ENCODE measurements at regions not wholly inside any gene's neighbourhood (a gene's known extent, or its start where the extent isn't known, plus 50 kb on each side); places are given as distances from the start of the nearest gene placed in this dataset.
"Not testable (repeated sequence)": the region's sequence is repeated elsewhere in the genome, so short reads cannot be mapped to it uniquely, and the experiment has no call there.

- WGBS, 2 donors, result 83 to 84% methylated on average over 2 of the region's 2 CpGs
These were observed 194.3 kb upstream of the PIK3R1 start for GRCh38 chr5:68021227-68021626.

GRCh38 chr5:68020461-68020969 is 195.0 kb upstream of the PIK3R1 start:
- not testable (repeated sequence) for H3K27me3 ChIP-seq (ENCODE audit: control insufficient read depth in 1 of 2, insufficient read depth in 2 of 2, low read length in 2 of 2); H3K4me1 ChIP-seq (ENCODE audit: control insufficient read depth in 2 of 2, insufficient read depth in 2 of 2, low read length in 1 of 2); H3K9me3 ChIP-seq (ENCODE audit: control insufficient read depth in 2 of 2, insufficient read depth in 1 of 2, low read depth in 1 of 2, low read length in 1 of 2); H3K27ac ChIP-seq (ENCODE audit: low read depth in 2 of 2, low read length in 1 of 2); H3K36me3 ChIP-seq (ENCODE audit: control insufficient read depth in 2 of 2, insufficient read depth in 2 of 2, low read length in 1 of 2); H3K4me3 ChIP-seq (ENCODE audit: low read depth in 1 of 2, low read length in 2 of 2)
- WGBS, 2 donors, result 85 to 88% methylated on average over 23 to 41 of the region's 41 CpGs

More at GRCh38 chr5:68021227-68021626, 194.3 kb upstream of the PIK3R1 start:
- Histone ChIP-seq H3K4me1 (ENCODE audit: control insufficient read depth in 2 of 2, insufficient read depth in 2 of 2, low read length in 1 of 2) (no peaks in the 10 kb centered on the region), H3K36me3 (ENCODE audit: control insufficient read depth in 2 of 2, insufficient read depth in 2 of 2, low read length in 1 of 2) (no peaks in the 10 kb centered on the region), H3K27me3 (ENCODE audit: control insufficient read depth in 1 of 2, insufficient read depth in 2 of 2, low read length in 2 of 2) (no peaks in the 10 kb centered on the region), H3K9me3 (ENCODE audit: control insufficient read depth in 2 of 2, insufficient read depth in 1 of 2, low read depth in 1 of 2, low read length in 1 of 2) (no peaks in the 10 kb centered on the region), H3K4me3 (ENCODE audit: low read depth in 1 of 2, low read length in 2 of 2) (no peak overlapping the region), H3K27ac (ENCODE audit: low read depth in 2 of 2, low read length in 1 of 2) (no peak overlapping the region)

DNA sequence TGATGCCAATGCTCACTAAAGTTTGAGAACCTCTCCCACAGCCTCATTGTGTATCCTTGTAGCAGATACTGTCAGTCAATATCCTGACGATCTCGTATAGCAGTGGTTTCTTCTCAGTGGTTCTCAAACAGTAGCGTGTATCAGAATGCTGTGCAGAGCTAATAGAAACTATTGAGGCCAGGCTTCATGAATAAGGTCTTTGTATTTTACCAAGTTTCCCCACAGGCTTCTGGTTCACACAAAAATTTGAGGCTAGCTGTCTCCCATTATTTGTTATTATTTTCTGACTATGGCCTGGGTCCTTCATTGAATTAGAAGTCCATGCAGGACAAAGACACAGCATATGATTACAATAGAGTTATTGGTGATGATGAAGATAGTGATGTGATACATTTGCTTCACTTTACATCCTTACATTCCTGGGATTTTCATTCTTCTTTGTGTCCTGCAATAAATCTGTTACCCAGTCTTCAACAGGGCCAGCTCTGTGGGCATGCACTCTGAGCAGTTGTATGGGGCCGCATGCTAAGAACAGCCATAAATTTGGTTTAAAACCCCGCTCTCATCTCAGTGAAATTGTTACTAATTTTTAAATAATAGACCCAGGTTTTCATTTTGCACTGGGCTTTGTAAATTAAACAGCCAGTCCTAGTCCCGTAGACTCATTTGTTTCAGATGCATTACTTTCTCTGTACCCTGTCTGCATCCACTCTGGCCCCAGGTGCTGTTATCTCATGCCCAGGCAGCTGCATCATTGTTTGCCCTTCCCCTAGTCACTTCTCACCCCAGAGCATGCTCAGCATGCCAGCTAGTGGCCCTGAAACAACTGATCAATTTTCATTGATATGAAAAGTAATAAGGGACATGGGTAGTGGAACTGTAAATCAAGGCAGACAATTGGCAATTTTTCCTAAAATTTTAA is 199.9 kb upstream of the PIK3R1 start:
- Histone ChIP-seq H3K27ac (ENCODE audit: low read depth in 2 of 2, low read length in 1 of 2) (no peak overlapping the region), H3K36me3 (ENCODE audit: control insufficient read depth in 2 of 2, insufficient read depth in 2 of 2, low read length in 1 of 2) (no peaks in the 10 kb centered on the region), H3K4me1 (ENCODE audit: control insufficient read depth in 2 of 2, insufficient read depth in 2 of 2, low read length in 1 of 2) (no peaks in the 10 kb centered on the region), H3K4me3 (ENCODE audit: low read depth in 1 of 2, low read length in 2 of 2) (no peak overlapping the region), H3K27me3 (ENCODE audit: control insufficient read depth in 1 of 2, insufficient read depth in 2 of 2, low read length in 2 of 2) (no peaks in the 10 kb centered on the region), H3K9me3 (ENCODE audit: control insufficient read depth in 2 of 2, insufficient read depth in 1 of 2, low read depth in 1 of 2, low read length in 1 of 2) (no peaks in the 10 kb centered on the region)
- WGBS, 2 donors, result 81 to 83% methylated on average over 6 of the region's 6 CpGs

- no peaks in the 10 kb centered on the region for H3K9me3 ChIP-seq (ENCODE audit: control insufficient read depth in 2 of 2, insufficient read depth in 1 of 2, low read depth in 1 of 2, low read length in 1 of 2)
- no peak overlapping the region for H3K27ac ChIP-seq (ENCODE audit: low read depth in 2 of 2, low read length in 1 of 2)
- no peaks in the 10 kb centered on the region for H3K27me3 ChIP-seq (ENCODE audit: control insufficient read depth in 1 of 2, insufficient read depth in 2 of 2, low read length in 2 of 2)
- no peaks in the 10 kb centered on the region for H3K36me3 ChIP-seq (ENCODE audit: control insufficient read depth in 2 of 2, insufficient read depth in 2 of 2, low read length in 1 of 2)
- no peaks in the 10 kb centered on the region for H3K4me1 ChIP-seq (ENCODE audit: control insufficient read depth in 2 of 2, insufficient read depth in 2 of 2, low read length in 1 of 2)
- WGBS, 2 donors, result 59 to 85% methylated on average over 1 of the region's 1 CpG
- no peak overlapping the region for H3K4me3 ChIP-seq (ENCODE audit: low read depth in 1 of 2, low read length in 2 of 2)
These were observed 202.7 kb upstream of the PIK3R1 start for GRCh38 chr5:68012831-68013230.

- Histone ChIP-seq H3K4me3 (ENCODE audit: low read depth in 1 of 2, low read length in 2 of 2) (no peak overlapping the region), H3K27ac (ENCODE audit: low read depth in 2 of 2, low read length in 1 of 2) (no peak overlapping the region), H3K27me3 (ENCODE audit: control insufficient read depth in 1 of 2, insufficient read depth in 2 of 2, low read length in 2 of 2) (no peaks in the 10 kb centered on the region), H3K9me3 (ENCODE audit: control insufficient read depth in 2 of 2, insufficient read depth in 1 of 2, low read depth in 1 of 2, low read length in 1 of 2) (no peaks in the 10 kb centered on the region), H3K4me1 (ENCODE audit: control insufficient read depth in 2 of 2, insufficient read depth in 2 of 2, low read length in 1 of 2) (no peaks in the 10 kb centered on the region), H3K36me3 (ENCODE audit: control insufficient read depth in 2 of 2, insufficient read depth in 2 of 2, low read length in 1 of 2) (no peaks in the 10 kb centered on the region)
- WGBS, 2 donors, result 85 to 88% methylated on average over 1 of the region's 1 CpG
These were observed 203.1 kb upstream of the PIK3R1 start for GRCh38 chr5:68012429-68012828.

DNA sequence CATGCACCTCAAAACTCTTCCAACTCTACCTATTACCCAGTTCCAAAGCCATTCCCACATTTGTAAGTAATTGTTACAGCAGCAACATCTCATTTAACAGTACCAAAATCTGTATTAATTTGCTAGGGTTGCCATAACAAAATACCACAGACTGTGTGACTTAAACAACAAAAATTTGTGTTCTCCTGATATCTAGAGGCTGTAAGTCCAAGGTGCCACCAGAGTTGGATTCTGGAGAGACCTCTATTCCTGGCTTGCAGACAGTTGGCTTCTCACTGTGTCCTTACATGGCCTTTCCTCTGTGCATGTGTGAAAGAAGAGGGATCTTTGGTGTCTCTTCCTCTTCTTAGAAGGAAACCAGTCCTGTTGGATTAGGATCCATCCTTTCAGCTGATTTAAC is 203.8 kb upstream of the PIK3R1 start:
- H3K36me3 ChIP-seq (ENCODE audit: control insufficient read depth in 2 of 2, insufficient read depth in 2 of 2, low read length in 1 of 2), result no peaks in the 10 kb centered on the region
- H3K4me3 ChIP-seq (ENCODE audit: low read depth in 1 of 2, low read length in 2 of 2), result no peak overlapping the region
- no peak overlapping the region for H3K27ac ChIP-seq (ENCODE audit: low read depth in 2 of 2, low read length in 1 of 2)
- H3K27me3 ChIP-seq (ENCODE audit: control insufficient read depth in 1 of 2, insufficient read depth in 2 of 2, low read length in 2 of 2), result no peaks in the 10 kb centered on the region
- no peaks in the 10 kb centered on the region for H3K4me1 ChIP-seq (ENCODE audit: control insufficient read depth in 2 of 2, insufficient read depth in 2 of 2, low read length in 1 of 2)
- H3K9me3 ChIP-seq (ENCODE audit: control insufficient read depth in 2 of 2, insufficient read depth in 1 of 2, low read depth in 1 of 2, low read length in 1 of 2), result no peaks in the 10 kb centered on the region

- no peak overlapping the region for H3K4me3 ChIP-seq (ENCODE audit: low read depth in 1 of 2, low read length in 2 of 2)
- no peaks in the 10 kb centered on the region for H3K9me3 ChIP-seq (ENCODE audit: control insufficient read depth in 2 of 2, insufficient read depth in 1 of 2, low read depth in 1 of 2, low read length in 1 of 2)
- H3K27ac ChIP-seq (ENCODE audit: low read depth in 2 of 2, low read length in 1 of 2), result no peak overlapping the region
- 99% methylated on average over 2 of the region's 2 CpGs for WGBS, 2 donors
- H3K36me3 ChIP-seq (ENCODE audit: control insufficient read depth in 2 of 2, insufficient read depth in 2 of 2, low read length in 1 of 2), result no peaks in the 10 kb centered on the region
- no peaks in the 10 kb centered on the region for H3K4me1 ChIP-seq (ENCODE audit: control insufficient read depth in 2 of 2, insufficient read depth in 2 of 2, low read length in 1 of 2)
- H3K27me3 ChIP-seq (ENCODE audit: control insufficient read depth in 1 of 2, insufficient read depth in 2 of 2, low read length in 2 of 2), result no peaks in the 10 kb centered on the region
These were observed 204.2 kb upstream of the PIK3R1 start for GRCh38 chr5:68011259-68011760.

GRCh38 chr5:68010740-68011139 is 204.8 kb upstream of the PIK3R1 start:
- Histone ChIP-seq H3K36me3 (ENCODE audit: control insufficient read depth in 2 of 2, insufficient read depth in 2 of 2, low read length in 1 of 2) (no peaks in the 10 kb centered on the region), H3K27me3 (ENCODE audit: control insufficient read depth in 1 of 2, insufficient read depth in 2 of 2, low read length in 2 of 2) (no peaks in the 10 kb centered on the region), H3K4me1 (ENCODE audit: control insufficient read depth in 2 of 2, insufficient read depth in 2 of 2, low read length in 1 of 2) (no peaks in the 10 kb centered on the region), H3K4me3 (ENCODE audit: low read depth in 1 of 2, low read length in 2 of 2) (no peak overlapping the region), H3K27ac (ENCODE audit: low read depth in 2 of 2, low read length in 1 of 2) (no peak overlapping the region), H3K9me3 (ENCODE audit: control insufficient read depth in 2 of 2, insufficient read depth in 1 of 2, low read depth in 1 of 2, low read length in 1 of 2) (no peaks in the 10 kb centered on the region)
- WGBS, 2 donors, result 92 to 98% methylated on average over 2 of the region's 2 CpGs

GRCh38 chr5:68007451-68007850 is 208.1 kb upstream of the PIK3R1 start:
- H3K27ac ChIP-seq (ENCODE audit: low read depth in 2 of 2, low read length in 1 of 2), result no peak overlapping the region

DNA sequence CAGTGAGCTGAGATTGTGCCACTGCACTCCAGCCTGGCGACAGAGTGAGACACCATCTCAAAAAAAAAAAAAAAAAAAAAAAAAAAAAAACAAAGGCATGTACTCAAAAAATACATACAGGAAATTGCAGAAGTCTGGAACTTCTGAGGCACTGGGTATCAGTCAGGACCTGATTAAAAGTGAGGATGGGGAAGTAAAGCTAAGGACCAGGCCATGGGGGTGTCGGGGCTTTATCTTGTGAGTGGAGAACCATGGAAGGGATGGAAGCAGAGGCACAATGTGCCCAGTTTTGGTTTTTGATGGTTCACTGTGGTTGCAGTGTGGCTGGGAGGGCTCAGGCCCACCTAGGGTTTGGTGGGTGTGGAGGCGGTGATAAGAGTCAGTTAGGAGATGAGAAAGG is 212.7 kb upstream of the PIK3R1 start:
- 90 to 94% methylated on average over 3 of the region's 3 CpGs for WGBS, 2 donors
- H3K27ac ChIP-seq (ENCODE audit: low read depth in 2 of 2, low read length in 1 of 2), result no peak overlapping the region
- no peaks in the 10 kb centered on the region for H3K27me3 ChIP-seq (ENCODE audit: control insufficient read depth in 1 of 2, insufficient read depth in 2 of 2, low read length in 2 of 2)
- no peaks in the 10 kb centered on the region for H3K4me1 ChIP-seq (ENCODE audit: control insufficient read depth in 2 of 2, insufficient read depth in 2 of 2, low read length in 1 of 2)
- H3K9me3 ChIP-seq (ENCODE audit: control insufficient read depth in 2 of 2, insufficient read depth in 1 of 2, low read depth in 1 of 2, low read length in 1 of 2), result no peaks in the 10 kb centered on the region
- H3K4me3 ChIP-seq (ENCODE audit: low read depth in 1 of 2, low read length in 2 of 2), result no peak overlapping the region
- no peaks in the 10 kb centered on the region for H3K36me3 ChIP-seq (ENCODE audit: control insufficient read depth in 2 of 2, insufficient read depth in 2 of 2, low read length in 1 of 2)

More at GRCh38 chr5:68007451-68007850, 208.1 kb upstream of the PIK3R1 start:
- Histone ChIP-seq H3K4me3 (ENCODE audit: low read depth in 1 of 2, low read length in 2 of 2) (no peak overlapping the region), H3K9me3 (ENCODE audit: control insufficient read depth in 2 of 2, insufficient read depth in 1 of 2, low read depth in 1 of 2, low read length in 1 of 2) (no peaks in the 10 kb centered on the region), H3K27me3 (ENCODE audit: control insufficient read depth in 1 of 2, insufficient read depth in 2 of 2, low read length in 2 of 2) (no peaks in the 10 kb centered on the region), H3K4me1 (ENCODE audit: control insufficient read depth in 2 of 2, insufficient read depth in 2 of 2, low read length in 1 of 2) (no peaks in the 10 kb centered on the region), H3K36me3 (ENCODE audit: control insufficient read depth in 2 of 2, insufficient read depth in 2 of 2, low read length in 1 of 2) (no peaks in the 10 kb centered on the region)
- WGBS, 2 donors, result 69 to 76% methylated on average over 3 of the region's 3 CpGs
